Body of pancreas (tissue), 4 donors: ENCODE measurements at regions not wholly inside any gene's neighbourhood (a gene's known extent, or its start where the extent isn't known, plus 50 kb on each side); places are given as distances from the start of the nearest gene placed in this dataset.

ENCODE experiments used
- CTCF ChIP-seq, 7 experiments: fragments of 450-650 bp in 4 of 7; fragments of 200-600 bp in 3 of 7; sonication (generic) in 3 of 7; IDR thresholded peaks; one replicate each; pipeline ENCODE4 v1.5.1; 2016 to 2019; ENCODE audit warnings: antibody characterized with exemption in 7 of 7
- POLR2A ChIP-seq, 3 donors: fragments of 450-650 bp; IDR thresholded peaks; one replicate each; pipeline ENCODE4 v1.6.1; 2016; ENCODE audit warnings: antibody characterized with exemption in 3 of 3, mild to moderate bottlenecking in 2 of 3

GRCh38 chr16:26605626-26606271 lies 461.0 kb upstream of the C16orf82 start:
- TF ChIP-seq CTCF (IDR thresholded peaks at IDR 0.05) = no peak
- no peak for TF ChIP-seq POLR2A (IDR thresholded peaks at IDR 0.05)
